ENCODE measurements at regions not wholly inside any gene's neighbourhood (a gene's known extent, or its start where the extent isn't known, plus 50 kb on each side); places are given as distances from the start of the nearest gene placed in this dataset.
"Not testable (repeated sequence)": the region's sequence is repeated elsewhere in the genome, so short reads cannot be mapped to it uniquely, and the experiment has no call there.

GRCh38 chr5:52073993-52074689 is 690.9 kb downstream of the ISL1 start:
- no peaks in the 10 kb centered on the region for H3K4me1 Mint-ChIP-seq
- no peaks in the 10 kb centered on the region for H3K27me3 Mint-ChIP-seq
- ATAC-seq (no peak), DNase-seq (no peak)
- H3K27ac Mint-ChIP-seq, result no peak overlapping the region
- no peak overlapping the region for H3K4me3 Mint-ChIP-seq
- CTCF ChIA-PET, result no interaction called here
- no peaks in the 10 kb centered on the region for H3K36me3 Mint-ChIP-seq
- no peaks in the 10 kb centered on the region for H3K9me3 Mint-ChIP-seq (ENCODE audit: low read depth)

GRCh38 chr5:52077941-52078815 is 694.9 kb downstream of the ISL1 start:
- ATAC-seq, result no peak
- no peaks in the 10 kb centered on the region for H3K36me3 Mint-ChIP-seq

GRCh38 chr5:52102311-52102710 is 685.4 kb upstream of the ITGA1 start:
- CTCF ChIA-PET; ATAC-seq; H3K4me3 Mint-ChIP-seq; H3K36me3 Mint-ChIP-seq; H3K9me3 Mint-ChIP-seq (ENCODE audit: low read depth); H3K4me1 Mint-ChIP-seq; H3K27ac Mint-ChIP-seq; H3K27me3 Mint-ChIP-seq; DNase-seq: not testable (repeated sequence)

More at GRCh38 chr5:52077941-52078815, 694.9 kb downstream of the ISL1 start:
- Mint-ChIP-seq H3K27ac (no peak overlapping the region), H3K4me3 (no peak overlapping the region), H3K27me3 (no peaks in the 10 kb centered on the region), H3K4me1 (no peaks in the 10 kb centered on the region), H3K9me3 (ENCODE audit: low read depth) (no peaks in the 10 kb centered on the region)
- DNase-seq, result no peak
- CTCF ChIA-PET, result no interaction called here

DNA sequence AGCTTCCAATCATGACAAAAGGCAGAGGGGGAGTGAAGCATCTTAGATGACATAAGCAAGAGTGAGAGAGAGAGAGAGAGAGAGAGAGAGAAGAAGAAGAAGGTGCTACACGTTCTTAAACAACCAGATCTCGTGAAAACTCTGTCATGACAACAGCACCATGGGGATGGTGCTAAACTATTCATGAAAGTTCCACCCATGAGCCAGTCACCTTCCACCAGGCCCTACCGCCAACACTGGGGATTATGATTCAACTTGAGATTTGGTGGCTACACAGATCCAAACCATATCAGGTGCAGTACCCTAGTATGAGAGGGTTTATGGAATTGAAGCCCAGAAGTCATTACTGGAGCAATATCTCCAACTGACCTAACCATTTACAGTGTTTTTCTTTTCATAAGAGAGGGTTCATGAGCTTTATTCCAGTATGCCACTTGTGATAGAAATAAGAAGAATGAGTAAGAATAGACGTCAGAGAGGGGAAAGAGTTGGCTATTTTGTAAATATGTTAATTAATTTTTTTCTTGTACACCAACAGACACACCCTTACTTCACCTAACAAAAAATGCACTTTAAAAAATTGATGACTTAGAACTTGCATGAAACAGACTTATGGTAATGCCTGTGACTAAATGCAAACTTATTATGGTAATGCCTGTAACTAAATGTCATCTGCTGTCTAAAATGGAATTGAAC is 680.4 kb upstream of the ITGA1 start:
- Mint-ChIP-seq H3K27ac (no peak overlapping the region), H3K36me3 (no peaks in the 10 kb centered on the region), H3K4me3 (no peak overlapping the region), H3K27me3 (no peaks in the 10 kb centered on the region), H3K9me3 (ENCODE audit: low read depth) (peaks cover 9% of the 10 kb centered on the region), H3K4me1 (no peaks in the 10 kb centered on the region)
- CTCF ChIA-PET, result no interaction called here
- DNase-seq, result no peak
- ATAC-seq, result no peak

DNA sequence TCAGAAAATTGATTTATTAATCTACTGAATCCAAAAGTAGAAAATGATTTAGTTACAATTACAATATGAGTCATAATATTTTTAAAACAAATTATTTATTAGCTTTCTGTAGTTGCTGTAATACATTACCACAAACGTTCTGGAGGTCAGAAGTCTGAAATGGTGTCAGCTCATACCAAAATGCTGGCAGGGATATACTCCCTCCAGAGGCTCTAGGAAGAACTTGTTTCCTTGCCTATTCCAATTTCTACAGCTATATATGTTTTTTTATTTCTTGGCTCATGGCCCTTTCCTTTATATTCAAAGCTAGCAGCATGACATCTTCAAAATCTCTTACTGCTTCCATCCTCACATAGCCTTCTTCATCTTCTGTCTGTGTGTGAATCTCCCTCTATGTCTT is 667.9 kb upstream of the ITGA1 start:
- no peaks in the 10 kb centered on the region for H3K36me3 Mint-ChIP-seq
- H3K27ac Mint-ChIP-seq, result no peak overlapping the region
- no peaks in the 10 kb centered on the region for H3K9me3 Mint-ChIP-seq (ENCODE audit: low read depth)
- CTCF ChIA-PET, result no interaction called here
- no peak for ATAC-seq
- no peaks in the 10 kb centered on the region for H3K4me1 Mint-ChIP-seq
- H3K27me3 Mint-ChIP-seq, result no peaks in the 10 kb centered on the region
- H3K4me3 Mint-ChIP-seq, result no peak overlapping the region
- no peak for DNase-seq

GRCh38 chr5:52132053-52132452 is 655.7 kb upstream of the ITGA1 start:
- CTCF ChIA-PET, result no interaction called here
- no peak for ATAC-seq

DNA sequence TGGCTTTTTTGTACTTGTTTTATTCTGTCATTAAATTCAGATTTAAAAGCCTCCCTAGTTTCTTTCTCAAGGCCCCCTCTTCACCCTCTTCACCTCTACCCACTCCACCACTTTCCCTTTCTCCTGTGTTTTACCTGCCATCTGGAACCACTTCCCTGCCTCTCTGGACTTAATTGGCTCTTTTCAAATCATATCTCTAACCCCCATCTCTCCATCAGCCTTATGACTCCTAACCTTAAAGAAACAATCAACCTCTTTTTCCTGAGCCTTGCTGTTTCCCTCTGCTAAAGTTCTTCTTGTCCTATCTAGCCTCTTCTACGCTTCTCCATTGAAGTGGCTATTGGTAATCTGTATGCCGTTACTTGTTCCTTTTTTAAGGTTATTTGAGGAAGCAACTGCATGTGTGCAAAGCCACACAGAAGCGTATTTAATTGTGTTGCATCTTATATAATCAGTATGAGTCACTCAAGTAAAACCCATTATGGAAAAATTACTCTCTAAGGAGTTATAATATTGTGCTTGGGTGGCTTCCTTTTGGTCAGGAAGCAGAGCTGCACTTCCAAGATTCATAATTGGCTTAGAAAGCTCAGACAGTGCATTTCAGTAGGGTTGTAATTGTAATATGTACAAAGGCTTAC is 653.6 kb upstream of the ITGA1 start:
- H3K27me3 Mint-ChIP-seq, result no peaks in the 10 kb centered on the region
- H3K36me3 Mint-ChIP-seq, result no peaks in the 10 kb centered on the region
- no peak overlapping the region for H3K27ac Mint-ChIP-seq
- H3K4me3 Mint-ChIP-seq, result no peak overlapping the region
- DNase-seq (no peak), ATAC-seq (no peak)
- CTCF ChIA-PET, result no interaction called here
- H3K4me1 Mint-ChIP-seq, result no peaks in the 10 kb centered on the region
- peaks cover under 1% of the 10 kb centered on the region for H3K9me3 Mint-ChIP-seq (ENCODE audit: low read depth)

More at GRCh38 chr5:52132053-52132452, 655.7 kb upstream of the ITGA1 start:
- Mint-ChIP-seq H3K4me1 (no peaks in the 10 kb centered on the region), H3K27me3 (no peaks in the 10 kb centered on the region), H3K36me3 (no peaks in the 10 kb centered on the region), H3K27ac (no peak overlapping the region), H3K4me3 (no peak overlapping the region), H3K9me3 (ENCODE audit: low read depth) (peaks cover 3% of the 10 kb centered on the region)
- DNase-seq, result no peak

DNA sequence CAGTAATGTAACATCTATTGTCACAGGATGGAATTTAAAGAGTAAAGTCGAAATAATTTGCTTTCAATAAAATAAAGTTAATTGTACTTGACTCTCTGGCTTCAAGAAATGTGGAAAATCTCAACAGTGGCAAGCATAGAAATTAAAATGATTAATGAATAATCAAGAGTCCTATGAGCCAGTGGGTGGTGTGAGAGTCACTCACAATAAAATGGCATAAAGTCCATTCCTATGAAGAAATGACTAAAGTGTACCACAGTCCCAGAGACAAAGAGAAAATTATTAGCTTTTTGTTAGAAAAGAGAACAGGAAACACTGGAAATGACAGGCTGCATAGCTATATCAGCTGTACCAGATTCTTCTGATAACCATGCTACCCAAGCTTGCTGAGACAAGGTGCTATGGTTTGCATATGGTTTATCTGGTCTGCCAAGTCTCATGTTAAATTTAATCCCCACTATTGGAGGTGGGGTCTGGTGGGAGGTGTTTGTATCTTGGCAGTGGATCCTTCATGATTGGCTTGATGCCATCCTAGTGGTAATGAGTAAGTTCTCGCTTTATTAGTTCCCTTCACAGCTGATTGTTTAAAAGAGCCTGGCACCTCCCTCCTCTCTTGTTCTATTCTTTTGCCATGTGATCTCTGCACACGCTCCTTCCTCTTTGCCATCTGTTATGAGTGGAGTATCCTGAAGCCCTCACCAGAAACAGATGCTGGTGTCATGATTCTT is 647.7 kb upstream of the ITGA1 start:
- Mint-ChIP-seq H3K4me1 (no peaks in the 10 kb centered on the region), H3K4me3 (no peak overlapping the region), H3K36me3 (no peaks in the 10 kb centered on the region), H3K27ac (no peak overlapping the region), H3K9me3 (ENCODE audit: low read depth) (no peaks in the 10 kb centered on the region), H3K27me3 (no peaks in the 10 kb centered on the region)
- ATAC-seq, result no peak
- CTCF ChIA-PET, result no interaction called here
- no peak for DNase-seq

DNA sequence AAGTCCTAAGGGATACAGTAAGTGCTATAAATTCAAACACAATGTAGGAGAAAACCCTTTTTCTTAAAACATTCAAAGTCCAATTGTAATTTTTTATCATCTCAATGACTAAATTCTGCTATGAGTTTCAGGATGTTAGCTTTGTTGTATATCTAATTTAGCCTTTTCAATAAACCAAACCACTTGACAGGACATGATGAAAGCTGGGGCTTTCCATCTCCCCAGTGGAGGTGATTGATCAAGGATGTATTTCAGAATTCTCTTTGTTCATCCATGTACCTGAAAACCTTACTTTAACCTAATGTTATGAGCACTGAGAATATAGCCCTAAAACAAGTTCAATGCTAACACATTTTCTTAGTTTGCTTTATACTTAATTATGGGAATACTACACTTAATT is 639.0 kb upstream of the ITGA1 start:
- Mint-ChIP-seq H3K27ac (no peak overlapping the region), H3K9me3 (ENCODE audit: low read depth) (no peaks in the 10 kb centered on the region), H3K4me1 (no peaks in the 10 kb centered on the region), H3K36me3 (no peaks in the 10 kb centered on the region), H3K4me3 (no peak overlapping the region), H3K27me3 (no peaks in the 10 kb centered on the region)
- CTCF ChIA-PET, result no interaction called here
- ATAC-seq (no peak), DNase-seq (no peak)

DNA sequence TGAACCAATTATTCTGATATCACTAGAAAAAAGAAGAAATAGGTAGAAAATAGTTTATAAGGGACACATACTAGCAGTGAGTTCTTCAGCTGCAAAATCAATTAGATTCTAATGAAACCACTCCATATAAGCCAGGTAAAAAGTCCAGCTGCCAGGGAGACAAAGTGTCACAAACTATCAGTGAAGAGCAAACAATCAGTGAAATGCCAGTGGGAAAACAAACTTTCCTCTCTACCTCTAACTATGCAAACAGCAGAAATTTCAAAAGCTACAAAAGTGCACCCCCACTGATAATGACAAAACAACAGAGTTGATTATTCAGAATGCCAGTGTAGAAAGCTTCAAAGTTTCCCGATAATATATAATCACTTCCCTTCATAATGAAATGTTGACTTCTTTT is 637.2 kb upstream of the ITGA1 start:
- H3K27me3 Mint-ChIP-seq, result no peaks in the 10 kb centered on the region
- DNase-seq (no peak), ATAC-seq (no peak)
- H3K36me3 Mint-ChIP-seq, result no peaks in the 10 kb centered on the region
- H3K4me3 Mint-ChIP-seq, result no peak overlapping the region
- CTCF ChIA-PET, result no interaction called here
- H3K27ac Mint-ChIP-seq, result no peak overlapping the region
- H3K9me3 Mint-ChIP-seq (ENCODE audit: low read depth), result no peaks in the 10 kb centered on the region
- H3K4me1 Mint-ChIP-seq, result no peaks in the 10 kb centered on the region

DNA sequence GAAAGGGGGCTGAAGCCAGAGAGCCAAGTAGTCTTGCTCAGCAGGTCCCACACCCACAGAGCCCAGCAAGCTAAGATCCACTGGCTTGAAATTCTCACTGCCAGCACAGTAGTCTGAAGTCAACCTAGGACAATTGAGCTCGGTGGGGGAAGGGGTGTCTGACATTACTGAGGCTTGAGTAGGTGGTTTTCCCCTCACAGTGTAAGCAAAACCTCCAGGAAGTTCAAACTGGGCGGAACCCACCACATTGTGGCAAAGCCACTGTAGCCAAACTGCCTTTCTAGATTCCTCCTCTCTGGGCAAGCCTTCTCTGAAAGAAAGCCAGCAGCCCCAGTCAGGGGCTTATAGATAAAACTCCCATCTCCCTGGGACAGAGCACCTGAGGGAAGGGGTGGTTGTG is 630.9 kb upstream of the ITGA1 start:
- H3K36me3 Mint-ChIP-seq; H3K27ac Mint-ChIP-seq; CTCF ChIA-PET; H3K9me3 Mint-ChIP-seq (ENCODE audit: low read depth); H3K27me3 Mint-ChIP-seq; H3K4me3 Mint-ChIP-seq: not testable (repeated sequence)
- ATAC-seq, result peak; percentile 71
- H3K4me1 Mint-ChIP-seq, result peaks cover 14% of the 10 kb centered on the region
- DNase-seq, result peak; percentile 69

GRCh38 chr5:52165806-52166205 is 621.9 kb upstream of the ITGA1 start:
- ATAC-seq; H3K9me3 Mint-ChIP-seq (ENCODE audit: low read depth); H3K36me3 Mint-ChIP-seq: not testable (repeated sequence)

DNA sequence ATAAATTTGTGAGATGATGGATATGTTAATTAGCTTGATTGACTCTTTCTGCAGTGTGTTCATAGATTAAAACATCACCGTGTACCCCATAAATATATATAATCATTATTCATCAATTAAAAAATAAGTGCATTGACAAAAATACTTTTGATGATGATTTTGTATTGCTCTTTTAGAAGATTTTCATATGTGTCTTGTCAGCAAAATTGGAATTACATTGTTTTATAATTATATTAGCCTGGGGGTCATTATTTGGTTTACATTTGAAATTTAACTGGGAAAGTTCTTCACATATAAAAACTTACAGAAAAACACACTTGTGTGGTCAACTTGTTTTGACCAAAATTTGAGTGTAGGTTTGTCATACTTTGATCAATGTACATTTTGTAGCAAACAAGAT is 614.6 kb upstream of the ITGA1 start:
- H3K27me3 Mint-ChIP-seq, result no peaks in the 10 kb centered on the region
- CTCF ChIA-PET, result no interaction called here
- H3K4me1 Mint-ChIP-seq, result no peaks in the 10 kb centered on the region
- no peak overlapping the region for H3K27ac Mint-ChIP-seq
- no peaks in the 10 kb centered on the region for H3K36me3 Mint-ChIP-seq
- H3K9me3 Mint-ChIP-seq (ENCODE audit: low read depth), result no peaks in the 10 kb centered on the region
- no peak for ATAC-seq
- no peak overlapping the region for H3K4me3 Mint-ChIP-seq
- DNase-seq, result no peak

More at GRCh38 chr5:52165806-52166205, 621.9 kb upstream of the ITGA1 start:
- CTCF ChIA-PET, H3K4me3 Mint-ChIP-seq, H3K27ac Mint-ChIP-seq, H3K27me3 Mint-ChIP-seq, H3K4me1 Mint-ChIP-seq, DNase-seq: not testable (repeated sequence)
